Mesenchymal stem cell (in vitro differentiated cells and primary cell): ENCODE measurements at regions not wholly inside any gene's neighbourhood (a gene's known extent, or its start where the extent isn't known, plus 50 kb on each side); places are given as distances from the start of the nearest gene placed in this dataset.

Experiments used
- DNase-seq: peaks from one replicate; pipeline ENCODE4 v3.0.0-alpha.2; 2013
- H2AFZ ChIP-seq: one replicate; pipeline ENCODE4 v1.6.1; 2013; ENCODE audit warnings: low read depth, mild to moderate bottlenecking, control low read depth, inconsistent platforms, low read length, moderate library complexity
- H2AK5ac ChIP-seq: 2 replicates; pipeline ENCODE4 v1.6.1; 2013; ENCODE audit warnings: low read length, moderate library complexity, mild to moderate bottlenecking, inconsistent platforms; ENCODE audit not compliant: severe bottlenecking
- H2BK120ac ChIP-seq: one replicate; pipeline ENCODE4 v1.6.1; 2013; ENCODE audit warnings: low read depth, mild to moderate bottlenecking, inconsistent platforms, low read length, moderate library complexity
- H2BK12ac ChIP-seq, 2 experiments: one replicate each; pipeline ENCODE4 v1.6.1; 2013; ENCODE audit warnings: inconsistent platforms in 2 of 2, low read length in 2 of 2, mild to moderate bottlenecking in 2 of 2, moderate library complexity in 2 of 2, control low read depth in 1 of 2
- H2BK15ac ChIP-seq: one replicate; pipeline ENCODE4 v1.6.1; 2013; ENCODE audit warnings: mild to moderate bottlenecking, low read depth, inconsistent platforms; ENCODE audit not compliant: poor library complexity, severe bottlenecking
- H2BK5ac ChIP-seq: 2 replicates; pipeline ENCODE4 v1.6.1; 2013; ENCODE audit warnings: low read depth, mild to moderate bottlenecking, low read length, control low read depth, inconsistent platforms; ENCODE audit not compliant: poor library complexity, severe bottlenecking
- H3K14ac ChIP-seq, 2 experiments: one replicate each; pipeline ENCODE4 v1.6.1; 2013; ENCODE audit warnings: inconsistent platforms in 2 of 2, low read length in 2 of 2, control low read depth in 1 of 2, mild to moderate bottlenecking in 1 of 2, moderate library complexity in 1 of 2
- H3K18ac ChIP-seq, 2 experiments: one replicate each; pipeline ENCODE4 v1.6.1; 2013; ENCODE audit warnings: inconsistent platforms in 2 of 2, low read length in 2 of 2, control low read depth in 1 of 2, low read depth in 1 of 2, mild to moderate bottlenecking in 1 of 2
- H3K23ac ChIP-seq, 2 experiments: one replicate each; pipeline ENCODE4 v1.6.1; 2013; ENCODE audit warnings: inconsistent platforms in 2 of 2, low read length in 2 of 2, mild to moderate bottlenecking in 2 of 2, moderate library complexity in 2 of 2, control low read depth in 1 of 2
- H3K27ac ChIP-seq: 2 replicates; pipeline ENCODE4 v1.5.1; 2013; ENCODE audit warnings: mild to moderate bottlenecking, moderate library complexity, low read length, control low read depth, inconsistent platforms; ENCODE audit not compliant: poor library complexity, severe bottlenecking
- H3K27me3 ChIP-seq, 2 experiments: 2 replicates each; pipeline versions ENCODE4 v1.6.1 to v1.7.0; 2013; ENCODE audit warnings: low read length in 2 of 2, mild to moderate bottlenecking in 2 of 2, moderate library complexity in 2 of 2, control low read depth in 1 of 2, inconsistent platforms in 1 of 2; ENCODE audit not compliant: control insufficient read depth in 1 of 2, insufficient read depth in 1 of 2
- H3K36me3 ChIP-seq, 2 experiments: 2 replicates each; pipeline versions ENCODE4 v1.6.1 to v1.7.0; 2013; ENCODE audit warnings: low read length in 2 of 2, control low read depth in 1 of 2, inconsistent platforms in 1 of 2, low read depth in 1 of 2, mild to moderate bottlenecking in 1 of 2; ENCODE audit not compliant: insufficient read depth in 2 of 2, control insufficient read depth in 1 of 2
- H3K4ac ChIP-seq, 2 experiments: one replicate each; pipeline ENCODE4 v1.6.1; 2013; ENCODE audit warnings: inconsistent platforms in 2 of 2, low read length in 2 of 2, mild to moderate bottlenecking in 2 of 2, moderate library complexity in 2 of 2, control low read depth in 1 of 2, low read depth in 1 of 2
- H3K4me1 ChIP-seq: 2 replicates; pipeline ENCODE4 v1.6.1; 2013; ENCODE audit warnings: low read depth, low read length, control low read depth; ENCODE audit not compliant: control insufficient read depth, insufficient read depth
- H3K4me2 ChIP-seq: 2 replicates; pipeline ENCODE4 v1.6.1; 2013; ENCODE audit warnings: low read length, mild to moderate bottlenecking, inconsistent platforms; ENCODE audit not compliant: poor library complexity, severe bottlenecking
- H3K4me3 ChIP-seq, 2 experiments: 2 replicates each; pipeline versions ENCODE4 v1.5.1 to v1.7.0; 2013; ENCODE audit warnings: low read length in 2 of 2, mild to moderate bottlenecking in 2 of 2, control low read depth in 1 of 2, low read depth in 1 of 2; ENCODE audit not compliant: insufficient read depth in 1 of 2
- H3K79me1 ChIP-seq: replicated peaks from 2 replicates; pipeline ENCODE4 v1.6.1; 2013; ENCODE audit warnings: mild to moderate bottlenecking, control low read depth, low read length, inconsistent platforms; ENCODE audit not compliant: poor library complexity, severe bottlenecking
- H3K9ac ChIP-seq: 2 replicates; pipeline ENCODE4 v1.7.0; 2013; ENCODE audit warnings: mild to moderate bottlenecking, low read length, moderate library complexity
- H3K9me3 ChIP-seq: 2 replicates; pipeline ENCODE4 v1.7.0; 2013; ENCODE audit warnings: mild to moderate bottlenecking, low read length; ENCODE audit not compliant: control insufficient read depth
- H4K8ac ChIP-seq: one replicate; pipeline ENCODE4 v1.6.1; 2013; ENCODE audit warnings: inconsistent platforms, mild to moderate bottlenecking, low read length, moderate library complexity
- H4K91ac ChIP-seq: one replicate; pipeline ENCODE4 v1.6.1; 2013; ENCODE audit warnings: mild to moderate bottlenecking, low read length, inconsistent platforms
- WGBS: methylation state at CpG from one replicate; pipeline ENCODE4 v1.1.7; 2013; ENCODE audit warnings: mixed read lengths; 5-methylcytosine and 5-hydroxymethylcytosine counted together

GRCh38 chr6:6479785-6480184 is 108.7 kb upstream of the LY86 start:
- no peak for DNase-seq
- Histone ChIP-seq H2AK5ac (no peak overlapping the region), H3K27me3 (no peaks in the 10 kb centered on the region), H3K18ac (no peak overlapping the region), H3K9me3 (peaks cover 5% of the 10 kb centered on the region), H3K9ac (no peak overlapping the region), H2BK15ac (no peak overlapping the region), H4K91ac (no peak overlapping the region), H4K8ac (no peak overlapping the region), H3K14ac (no peak overlapping the region), H3K4me2 (no peak overlapping the region), H2AFZ (no peak overlapping the region), H3K79me1 (no peaks in the 10 kb centered on the region), H3K4me3 (no peak overlapping the region), H3K4ac (no peak overlapping the region), H2BK5ac (no peak overlapping the region), H3K4me1 (no peaks in the 10 kb centered on the region), H2BK12ac (no peak overlapping the region), H3K27ac (no peak overlapping the region), H3K23ac (no peak overlapping the region), H2BK120ac (no peak overlapping the region), H3K36me3 (no peaks in the 10 kb centered on the region)
- 66% methylated on average over 6 of the region's 6 CpGs for WGBS

DNA sequence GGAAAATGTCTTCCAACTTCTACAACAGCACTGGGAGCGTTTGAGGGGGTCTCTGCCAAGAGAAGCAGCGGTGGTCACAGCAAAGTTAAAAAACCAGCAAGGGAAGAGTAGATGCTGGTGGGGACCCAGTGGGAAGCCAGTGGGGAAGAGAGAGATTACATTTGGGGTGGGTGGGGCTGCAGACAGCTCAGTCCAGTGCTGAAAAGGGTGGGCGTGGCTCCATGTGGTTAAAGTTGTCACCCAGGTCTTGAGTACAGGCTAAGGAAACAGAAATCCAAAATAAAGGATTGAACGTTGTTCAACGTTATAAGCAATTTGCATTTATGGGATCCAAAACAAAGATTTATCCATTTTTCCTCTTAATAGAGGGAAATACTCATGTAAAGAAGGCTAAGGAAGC is 106.3 kb upstream of the LY86 start:
- H4K91ac ChIP-seq = no peak overlapping the region
- H3K4me1 ChIP-seq = no peaks in the 10 kb centered on the region
- no peak overlapping the region for H2BK15ac ChIP-seq
- H2AFZ ChIP-seq = no peak overlapping the region
- H3K9me3 ChIP-seq = peaks cover 5% of the 10 kb centered on the region
- no peak overlapping the region for H4K8ac ChIP-seq
- no peak overlapping the region for H3K23ac ChIP-seq
- H2AK5ac ChIP-seq = no peak overlapping the region
- no peak overlapping the region for H3K4ac ChIP-seq
- no peaks in the 10 kb centered on the region for H3K79me1 ChIP-seq
- H3K18ac ChIP-seq = no peak overlapping the region
- H3K14ac ChIP-seq = no peak overlapping the region
- H2BK5ac ChIP-seq = no peak overlapping the region
- no peak overlapping the region for H3K9ac ChIP-seq
- no peak overlapping the region for H2BK120ac ChIP-seq
- peaks cover 0 to under 1% of the 10 kb centered on the region in 2 experiments for H3K27me3 ChIP-seq
- DNase-seq = no peak
- no peak overlapping the region for H3K4me2 ChIP-seq
- no peaks in the 10 kb centered on the region for H3K36me3 ChIP-seq
- no peak overlapping the region for H3K27ac ChIP-seq
- H3K4me3 ChIP-seq = no peak overlapping the region
- 70% methylated on average over 2 of the region's 5 CpGs for WGBS
- H2BK12ac ChIP-seq = no peak overlapping the region

GRCh38 chr6:6483168-6483567 is 105.4 kb upstream of the LY86 start:
- H3K14ac ChIP-seq = no peak overlapping the region
- H3K18ac ChIP-seq = no peak overlapping the region
- H2BK15ac ChIP-seq = no peak overlapping the region
- H2BK120ac ChIP-seq = no peak overlapping the region
- H2BK5ac ChIP-seq = no peak overlapping the region
- no peaks in the 10 kb centered on the region for H3K4me1 ChIP-seq
- no peak overlapping the region for H4K91ac ChIP-seq
- no peak overlapping the region for H3K4me3 ChIP-seq
- peaks cover 5% of the 10 kb centered on the region for H3K9me3 ChIP-seq
- H3K9ac ChIP-seq = no peak overlapping the region
- no peak overlapping the region for H2AK5ac ChIP-seq
- no peak for DNase-seq
- H3K27ac ChIP-seq = no peak overlapping the region
- peaks cover 0 to 6% of the 10 kb centered on the region in 2 experiments for H3K27me3 ChIP-seq
- no peak overlapping the region for H3K4ac ChIP-seq
- no peak overlapping the region for H2BK12ac ChIP-seq
- no peak overlapping the region for H4K8ac ChIP-seq
- WGBS = no CpG with 5 or more reads among the region's 2 CpGs
- no peak overlapping the region for H3K23ac ChIP-seq
- no peaks in the 10 kb centered on the region for H3K79me1 ChIP-seq
- H2AFZ ChIP-seq = no peak overlapping the region
- H3K4me2 ChIP-seq = no peak overlapping the region
- H3K36me3 ChIP-seq = no peaks in the 10 kb centered on the region

DNA sequence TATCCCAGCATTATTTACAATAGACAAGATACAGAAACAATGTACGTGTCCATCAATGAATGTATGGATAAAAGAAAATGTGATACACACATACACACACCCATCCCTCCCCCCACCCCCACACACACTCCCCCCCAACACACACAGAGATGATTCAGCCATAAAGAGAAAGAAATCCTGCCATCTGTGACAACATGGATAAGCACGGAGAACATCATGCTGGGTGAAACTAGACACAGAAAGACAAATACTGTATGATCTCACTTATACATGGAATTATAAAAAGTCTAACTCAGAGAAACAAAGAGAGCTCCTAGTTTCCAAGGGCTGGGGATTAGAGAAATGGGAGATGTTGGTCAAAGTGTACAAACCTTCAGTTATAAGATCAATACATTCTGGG is 104.8 kb upstream of the LY86 start:
- WGBS = 60% methylated on average over 1 of the region's 2 CpGs
- no peaks in the 10 kb centered on the region for H3K79me1 ChIP-seq

More for the DNA sequence above, 104.8 kb upstream of the LY86 start:
- no peak overlapping the region for H3K27ac ChIP-seq
- H3K27me3 ChIP-seq = peaks cover 0 to 6% of the 10 kb centered on the region in 2 experiments
- H3K4me2 ChIP-seq = no peak overlapping the region
- H2AK5ac ChIP-seq = no peak overlapping the region
- H4K8ac ChIP-seq = no peak overlapping the region
- no peak overlapping the region for H2BK15ac ChIP-seq
- no peak for DNase-seq
- peaks cover 5% of the 10 kb centered on the region for H3K9me3 ChIP-seq
- H3K9ac ChIP-seq = no peak overlapping the region
- no peak overlapping the region for H3K14ac ChIP-seq
- H2BK12ac ChIP-seq = no peak overlapping the region
- no peak overlapping the region for H3K18ac ChIP-seq
- no peak overlapping the region for H2AFZ ChIP-seq
- no peak overlapping the region for H4K91ac ChIP-seq
- no peak overlapping the region for H2BK120ac ChIP-seq
- no peaks in the 10 kb centered on the region for H3K4me1 ChIP-seq
- no peaks in the 10 kb centered on the region for H3K36me3 ChIP-seq
- no peak overlapping the region for H3K4ac ChIP-seq
- H3K4me3 ChIP-seq = no peak overlapping the region
- no peak overlapping the region for H3K23ac ChIP-seq
- no peak overlapping the region for H2BK5ac ChIP-seq
